A549 (cell line): ENCODE measurements at regions not wholly inside any gene's neighbourhood (a gene's known extent, or its start where the extent isn't known, plus 50 kb on each side); places are given as distances from the start of the nearest gene placed in this dataset.

Experiments used
- ATAC-seq, 2 experiments: fragments of 200-7000 bp in 1 of 2; fragments of >200 bp in 1 of 2; cut with Nextera tagmentation in 1 of 2; cut with Tn5 transposase in 1 of 2; 3 replicates each; pipeline versions ENCODE4 v1.8.0 to v1.9.1; 2018 to 2020; ENCODE audit warnings: mild to moderate bottlenecking in 1 of 2, moderate library complexity in 1 of 2
- CTCF ChIA-PET: fragments of 300-600 bp; sonication (Branson Sonifier 250); formaldehyde crosslinking; extraction: SDS; loops from one replicate; lab custom pipeline; 2021; ENCODE audit warnings: antibody characterized with exemption, inconsistent platforms; lab: Yijun Ruan, JAX
- POLR2A ChIA-PET: fragments of 350-600 bp; formaldehyde crosslinking; extraction: SDS; loops from one replicate; lab custom pipeline; 2021; ENCODE audit warnings: antibody characterized with exemption, inconsistent platforms; lab: Yijun Ruan, JAX
- DNase-seq, 2 experiments: peaks; one replicate each; pipeline versions ENCODE4 v3.0.0 to v3.0.0-alpha.2; 2011 to 2016; ENCODE audit warnings: low read depth in 1 of 2, low spot score in 1 of 2
- FAIRE-seq: peaks from 2 replicates; lab custom pipeline; 2011; peaks lifted over from hg19 to GRCh38; lab: Jason Lieb, UNC
- H3K27ac ChIP-seq, 2 experiments: fragments of >200 bp; sonication (Bioruptor Twin); formaldehyde crosslinking; 3 replicates each; pipeline ENCODE4 v1.5.1; 2016 to 2017
- H3K4me1 ChIP-seq: fragments of >200 bp; sonication (Bioruptor Twin); formaldehyde crosslinking; 3 replicates; pipeline ENCODE4 v1.6.1; 2016
- H3K4me2 ChIP-seq: fragments of >200 bp; sonication (Bioruptor Twin); formaldehyde crosslinking; 3 replicates; pipeline ENCODE4 v1.6.1; 2016
- H3K4me3 ChIP-seq: fragments of >200 bp; sonication (Bioruptor Twin); formaldehyde crosslinking; 3 replicates; pipeline ENCODE4 v1.5.1; 2016
- H3K9me3 ChIP-seq: fragments of >200 bp; sonication (Bioruptor Twin); formaldehyde crosslinking; 3 replicates; pipeline ENCODE4 v1.6.1; 2016
- BHLHE40 ChIP-seq: IDR thresholded peaks from 2 replicates; pipeline ENCODE4 v1.6.1; 2012; ENCODE audit warnings: low read depth, low read length, inconsistent platforms
- CHD4 ChIP-seq: fragments of 200-600 bp; sonication (generic); IDR thresholded peaks from 2 replicates; pipeline ENCODE4 v1.6.1; 2016; ENCODE audit warnings: antibody characterized with exemption, mild to moderate bottlenecking, borderline replicate concordance
- ESRRA ChIP-seq: fragments of 150-350 bp; IDR thresholded peaks from 2 replicates; pipeline ENCODE4 v1.6.1; 2014; ENCODE audit warnings: mild to moderate bottlenecking, low read length, borderline replicate concordance
- GATA3 ChIP-seq: IDR thresholded peaks from 2 replicates; pipeline ENCODE4 v1.6.1; 2012; ENCODE audit warnings: borderline replicate concordance
- HDAC2 ChIP-seq: fragments of 200-600 bp; sonication (generic); IDR thresholded peaks from 2 replicates; pipeline ENCODE4 v1.6.1; 2016
- HMGXB4 ChIP-seq: fragments of 250-450 bp; sonication (Bioruptor Pico); IDR thresholded peaks from 2 replicates; pipeline ENCODE4 v1.5.0; 2021; ENCODE audit warnings: mild to moderate bottlenecking, moderate library complexity, borderline replicate concordance
- HOXB13 ChIP-seq: fragments of 250-450 bp; sonication (Bioruptor Pico); IDR thresholded peaks from 2 replicates; pipeline ENCODE4 v1.5.0; 2020; ENCODE audit warnings: low read depth, mild to moderate bottlenecking, moderate library complexity
- HOXB5 ChIP-seq: fragments of 250-450 bp; sonication (Bioruptor Pico); IDR thresholded peaks from 2 replicates; pipeline ENCODE4 v1.5.0; 2020; ENCODE audit warnings: mild to moderate bottlenecking, moderate library complexity
- JUN ChIP-seq, 2 experiments: fragments of >200 bp; sonication (Bioruptor Twin); formaldehyde crosslinking; IDR thresholded peaks; 2 replicates in 1 of 2; 3 replicates in 1 of 2; pipeline ENCODE4 v1.6.1; 2016 to 2017
- KDM1A ChIP-seq: fragments of 200-600 bp; sonication (generic); IDR thresholded peaks from 2 replicates; pipeline ENCODE4 v1.6.1; 2016; ENCODE audit warnings: low read depth, mild to moderate bottlenecking
- KDM5A ChIP-seq: fragments of 200-600 bp; sonication (generic); IDR thresholded peaks from 2 replicates; pipeline ENCODE4 v1.6.1; 2016; ENCODE audit warnings: antibody characterized with exemption, mild to moderate bottlenecking
- MAFK ChIP-seq: fragments of 450-650 bp; IDR thresholded peaks from 2 replicates; pipeline ENCODE4 v1.6.1; 2014; ENCODE audit not compliant: partially characterized antibody
- MAX ChIP-seq: IDR thresholded peaks from 2 replicates; pipeline ENCODE4 v1.6.1; 2012
- NR3C1 ChIP-seq: fragments of >200 bp; sonication (Bioruptor Twin); formaldehyde crosslinking; IDR thresholded peaks from 3 replicates; pipeline ENCODE4 v1.6.1; 2017
- PBX3 ChIP-seq: IDR thresholded peaks from 2 replicates; pipeline ENCODE4 v1.6.1; 2012
- RARB ChIP-seq: fragments of 250-450 bp; sonication (Bioruptor Pico); IDR thresholded peaks from 2 replicates; pipeline ENCODE4 v1.8.0; 2021; ENCODE audit warnings: mild to moderate bottlenecking, moderate library complexity
- REST ChIP-seq: fragments of 200-600 bp; sonication (generic); IDR thresholded peaks from 2 replicates; pipeline ENCODE4 v1.6.1; 2016; ENCODE audit warnings: antibody characterized with exemption, mild to moderate bottlenecking, moderate library complexity
- RFX5 ChIP-seq: fragments of 450-650 bp; IDR thresholded peaks from 2 replicates; pipeline ENCODE4 v1.7.1; 2014; ENCODE audit warnings: antibody characterized with exemption, mild to moderate bottlenecking, moderate library complexity
- SMC3 ChIP-seq: fragments of >200 bp; sonication (Bioruptor Twin); formaldehyde crosslinking; IDR thresholded peaks from 3 replicates; pipeline ENCODE4 v1.6.1; 2018; ENCODE audit warnings: inconsistent platforms
- TP53 ChIP-seq: fragments of 250-450 bp; sonication (Bioruptor Pico); IDR thresholded peaks from 2 replicates; pipeline ENCODE4 v1.5.0; 2021; ENCODE audit warnings: mild to moderate bottlenecking, moderate library complexity
- ZC3H11A ChIP-seq: fragments of 450-650 bp; IDR thresholded peaks from 2 replicates; pipeline ENCODE4 v1.6.1; 2014; ENCODE audit warnings: antibody characterized with exemption, mild to moderate bottlenecking
- WGBS: methylation state at CpG from one replicate; pipeline ENCODE4 v1.1.6; 2017; ENCODE audit errors: missing lambda C conversion rate; 5-methylcytosine and 5-hydroxymethylcytosine counted together
- TF ChIP-seq, protein P1 (sequence below): fragments of 250-450 bp; sonication (Bioruptor Pico); IDR thresholded peaks from 2 replicates; pipeline ENCODE4 v1.5.0; 2020; ENCODE audit warnings: low read depth, mild to moderate bottlenecking, moderate library complexity

DNA sequence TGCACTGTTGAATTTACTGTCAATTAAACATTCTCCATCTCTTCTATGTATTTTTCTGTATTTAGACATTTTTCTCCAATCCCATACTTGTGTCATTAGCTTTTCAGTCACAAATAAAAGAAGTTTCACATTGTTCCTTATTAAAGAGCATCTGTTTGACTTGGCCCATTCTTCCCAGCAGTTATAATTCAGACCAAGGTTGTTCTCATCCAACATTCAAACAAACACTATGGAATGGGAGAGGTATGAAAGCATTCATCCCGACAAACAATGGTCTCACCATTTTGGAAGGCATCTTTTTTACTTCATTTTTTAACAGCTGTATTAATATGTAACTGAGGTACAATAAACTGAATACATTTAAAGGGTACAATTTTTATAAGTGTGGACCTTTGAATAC, 208.8 kb upstream of the MAF start (continued):
- TF ChIP-seq HDAC2 = no peak
- TF ChIP-seq ESRRA = no peak
- no peak for TF ChIP-seq KDM5A
- no peak for TF ChIP-seq BHLHE40

- ATAC-seq = no peak
- Histone ChIP-seq H3K4me3 (no peak overlapping the region), H3K27ac (no peak overlapping the region), H3K4me1 (no peaks in the 10 kb centered on the region), H3K9me3 (no peaks in the 10 kb centered on the region), H3K4me2 (no peak overlapping the region)
- TF ChIP-seq PBX3 (no peak), ZC3H11A (no peak), RARB (CRISPR knock-in tag) (no peak), RFX5 (no peak), MAX (no peak), TP53 (CRISPR knock-in tag) (no peak), JUN (IDR thresholded peaks at IDR 0.05) (no peak), NR3C1 (no peak), GATA3 (no peak), CHD4 (no peak)
- TF ChIP-seq, protein P1, sequence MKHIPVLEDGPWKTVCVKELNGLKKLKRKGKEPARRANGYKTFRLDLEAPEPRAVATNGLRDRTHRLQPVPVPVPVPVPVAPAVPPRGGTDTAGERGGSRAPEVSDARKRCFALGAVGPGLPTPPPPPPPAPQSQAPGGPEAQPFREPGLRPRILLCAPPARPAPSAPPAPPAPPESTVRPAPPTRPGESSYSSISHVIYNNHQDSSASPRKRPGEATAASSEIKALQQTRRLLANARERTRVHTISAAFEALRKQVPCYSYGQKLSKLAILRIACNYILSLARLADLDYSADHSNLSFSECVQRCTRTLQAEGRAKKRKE (CRISPR knock-in tag) = no peak
- no peak for FAIRE-seq
- POLR2A ChIA-PET = no interaction called here
- 29% methylated on average over 3 of the region's 3 CpGs for WGBS
- DNase-seq = no peak
- CTCF ChIA-PET = interaction anchor here (1.3 kb wide), 1 partner anchor 658 kb away, joined by 3 read pairs; no protein-coding TSS in a partner anchor
Measured at GRCh38 chr16:79808731-79809130, 208.2 kb upstream of the MAF start.

- no peak for FAIRE-seq
- no peaks in the 10 kb centered on the region for H3K4me1 ChIP-seq
- H3K4me3 ChIP-seq = no peak overlapping the region
- no peaks in the 10 kb centered on the region for H3K9me3 ChIP-seq
- DNase-seq = no peak
- no peak for TF ChIP-seq ESRRA
- no peak for TF ChIP-seq HOXB13 (CRISPR knock-in tag)
- TF ChIP-seq HOXB5 (CRISPR knock-in tag) = no peak
- no peak for TF ChIP-seq KDM1A
- no peak for TF ChIP-seq KDM5A
- 46% methylated on average over 4 of the region's 4 CpGs for WGBS
- ChIA-PET POLR2A (no interaction called here), CTCF (no interaction called here)
- ATAC-seq = no peak
- no peak overlapping the region for H3K4me2 ChIP-seq
- H3K27ac ChIP-seq = no peak overlapping the region
Measured at GRCh38 chr16:79806757-79807156, 206.2 kb upstream of the MAF start.

DNA sequence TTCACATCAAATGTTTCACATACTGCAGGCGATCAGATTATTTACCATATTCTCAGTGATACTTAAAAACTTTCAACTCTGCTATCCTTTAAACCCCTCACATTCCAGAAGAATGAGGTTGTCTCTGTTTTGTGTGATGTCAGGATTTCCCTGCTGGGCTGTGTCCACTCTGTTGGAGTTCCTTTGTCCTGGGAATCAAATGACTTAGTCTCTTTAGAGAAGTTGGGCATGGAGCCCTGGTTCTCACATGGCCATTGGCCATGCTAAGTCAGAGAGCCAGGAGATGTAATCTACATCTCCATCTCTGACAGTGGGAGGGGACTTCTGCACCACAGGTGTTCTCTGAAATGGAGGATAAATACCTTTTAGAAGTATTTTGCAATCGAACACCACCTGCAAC, 205.1 kb upstream of the MAF start:
- no peak overlapping the region for H3K27ac ChIP-seq
- ChIA-PET POLR2A (no interaction called here), CTCF (no interaction called here)
- DNase-seq = no peak
- TF ChIP-seq REST (no peak), NR3C1 (no peak), MAFK (no peak), SMC3 (no peak), CHD4 (no peak), HMGXB4 (CRISPR knock-in tag) (no peak)
- no peak overlapping the region for H3K4me2 ChIP-seq
- ATAC-seq = no peak
- no peaks in the 10 kb centered on the region for H3K9me3 ChIP-seq
- FAIRE-seq = no peak
- 19% methylated on average over 2 of the region's 2 CpGs for WGBS
- no peaks in the 10 kb centered on the region for H3K4me1 ChIP-seq
- no peak overlapping the region for H3K4me3 ChIP-seq
